CD4-positive, alpha-beta T cell treated with Interleukin-21 for 1 hour (primary cell): ENCODE measurements at regions not wholly inside any gene's neighbourhood (a gene's known extent, or its start where the extent isn't known, plus 50 kb on each side); places are given as distances from the start of the nearest gene placed in this dataset.
"Not testable (repeated sequence)": the region's sequence is repeated elsewhere in the genome, so short reads cannot be mapped to it uniquely, and the experiment has no call there.

Source experiments
- DNase-seq: peaks from one replicate; pipeline ENCODE4 v3.0.0-alpha.2; 2020

DNA sequence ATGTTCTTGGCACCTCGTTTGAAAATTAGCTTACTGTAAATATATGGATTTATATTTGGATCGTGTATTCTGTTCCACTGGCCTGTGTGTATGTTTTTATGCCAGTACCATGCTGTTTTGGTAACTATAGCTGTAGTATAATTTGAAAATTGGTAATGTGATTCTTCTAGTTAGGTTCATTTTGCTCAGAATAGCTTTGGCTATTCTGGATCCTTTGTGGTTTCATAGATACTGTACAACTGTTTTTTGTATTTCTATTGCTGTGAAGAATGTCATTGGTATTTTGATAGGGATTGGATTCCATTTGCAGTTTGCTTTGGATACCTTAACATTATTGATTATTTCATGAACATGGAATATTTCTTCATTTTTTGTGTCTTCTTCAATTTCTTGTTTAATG lies 490.2 kb downstream of the BRINP3 start:
- no peak for DNase-seq

DNA sequence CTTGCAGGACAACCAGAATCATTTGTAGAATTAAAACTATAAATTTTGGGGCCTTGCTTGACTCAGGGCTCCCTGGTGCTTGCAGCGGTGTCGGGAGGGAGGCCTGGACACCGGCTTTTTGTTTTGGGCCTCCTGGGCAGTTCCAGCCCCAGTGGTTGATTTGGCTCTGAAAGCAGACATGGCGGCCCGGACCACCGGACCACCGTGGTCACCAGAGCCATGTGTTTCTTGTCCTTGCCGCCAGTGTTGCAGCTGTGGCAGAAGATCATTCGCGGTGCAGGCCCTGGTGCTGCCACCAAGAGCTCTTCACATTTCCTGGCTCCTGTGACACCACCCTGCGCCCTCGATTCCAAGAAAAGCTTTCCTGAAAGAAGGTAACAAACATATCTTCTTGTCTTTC lies 484.8 kb downstream of the BRINP3 start:
- no peak for DNase-seq

DNA sequence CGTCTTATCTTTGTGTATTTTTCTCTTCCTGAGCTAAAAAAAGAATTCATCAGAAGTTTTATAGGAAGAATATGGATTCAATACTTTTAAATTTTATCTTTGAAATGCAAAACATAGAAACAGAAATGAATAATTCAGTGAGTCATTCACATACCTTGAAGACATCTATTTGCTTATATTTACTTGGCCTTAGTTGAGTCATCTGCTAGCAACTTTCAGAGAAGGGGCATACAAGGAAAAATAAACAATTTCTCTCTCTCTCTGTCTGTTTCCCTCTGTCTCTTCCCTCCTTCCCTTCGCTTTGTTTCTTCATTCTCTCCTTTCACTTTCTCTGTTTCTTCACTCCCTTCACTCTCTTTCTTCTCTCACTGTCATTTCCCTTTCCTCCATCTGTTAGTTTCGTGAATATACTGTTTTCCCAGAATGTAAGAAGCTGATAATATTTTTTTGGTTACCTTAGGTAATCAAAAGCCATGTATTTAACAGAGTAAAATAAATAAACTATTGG lies 477.2 kb downstream of the BRINP3 start:
- no peak for DNase-seq

DNA sequence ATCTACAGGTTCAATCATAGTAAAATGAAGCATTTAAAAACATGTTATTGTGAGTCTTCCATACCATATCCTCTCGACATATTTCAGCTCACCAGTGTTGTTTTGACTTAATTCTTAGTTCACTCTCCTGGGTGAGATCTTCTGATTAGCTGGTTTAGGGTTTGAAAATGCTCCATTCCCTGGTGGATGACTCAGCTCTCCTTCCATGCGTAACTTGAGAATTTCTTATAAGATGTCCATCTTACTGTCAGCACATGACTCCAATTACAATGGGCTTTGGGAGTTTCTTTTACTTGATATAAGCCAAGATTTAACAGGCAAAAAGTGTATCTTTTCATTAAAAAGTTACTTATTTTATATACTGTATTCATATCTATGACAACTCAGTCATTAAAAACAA lies 476.5 kb downstream of the BRINP3 start:
- no peak for DNase-seq

DNA sequence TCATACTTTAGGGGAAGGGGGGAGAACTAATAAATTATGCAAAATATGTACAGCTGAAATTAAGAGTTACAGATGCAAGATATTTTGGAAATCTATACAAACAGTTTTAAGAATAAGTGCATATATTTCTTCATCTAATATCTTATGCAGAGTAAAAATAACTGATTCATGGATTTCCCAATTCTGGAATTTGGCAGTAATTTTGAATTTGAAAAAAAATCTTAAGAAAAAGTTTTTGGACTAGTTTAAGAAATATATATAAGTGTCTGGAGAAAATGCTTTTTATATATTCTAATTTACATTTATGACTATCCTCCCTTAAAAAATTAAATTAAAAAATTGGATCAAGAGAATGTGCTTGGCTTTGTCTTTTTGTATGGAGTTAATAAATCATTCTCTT lies 474.3 kb downstream of the BRINP3 start:
- no peak for DNase-seq

DNA sequence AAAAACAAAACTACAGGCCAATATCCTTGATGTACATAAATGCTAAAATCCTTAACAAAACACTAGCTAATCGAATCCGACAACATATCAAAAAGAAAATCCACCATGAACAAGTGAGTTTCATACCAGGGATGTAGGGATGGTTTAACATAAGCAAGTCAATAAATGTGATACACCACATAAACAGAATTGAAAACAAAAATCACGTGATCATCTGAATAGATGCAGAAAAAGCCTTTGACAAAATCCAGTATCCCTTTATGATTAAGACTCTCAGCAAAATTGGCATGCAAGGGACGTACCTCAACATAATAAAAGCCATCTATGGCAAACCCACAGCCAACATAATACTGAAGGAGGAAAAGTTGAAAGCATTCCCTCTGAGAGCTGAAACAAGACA lies 466.1 kb downstream of the BRINP3 start:
- no peak for DNase-seq

DNA sequence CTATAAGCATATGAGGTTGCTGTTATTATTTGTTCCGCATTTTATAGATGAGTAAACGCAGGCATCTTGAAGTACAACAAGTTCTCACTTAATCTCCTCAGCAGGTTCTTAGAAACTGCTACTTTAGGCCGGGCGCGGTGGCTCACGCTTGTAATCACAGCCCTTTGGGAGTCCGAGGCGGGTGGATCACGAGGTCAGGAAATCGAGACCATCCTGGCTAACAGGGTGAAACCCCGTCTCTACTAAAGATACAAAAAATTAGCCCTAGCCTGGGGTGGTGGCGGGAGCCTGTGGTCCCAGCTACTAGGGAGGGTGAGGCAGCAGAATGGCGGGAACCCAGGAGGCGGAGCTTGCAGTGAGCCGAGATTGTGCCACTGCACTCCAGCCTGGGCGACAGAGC lies 458.5 kb downstream of the BRINP3 start:
- DNase-seq, result not testable (repeated sequence)

DNA sequence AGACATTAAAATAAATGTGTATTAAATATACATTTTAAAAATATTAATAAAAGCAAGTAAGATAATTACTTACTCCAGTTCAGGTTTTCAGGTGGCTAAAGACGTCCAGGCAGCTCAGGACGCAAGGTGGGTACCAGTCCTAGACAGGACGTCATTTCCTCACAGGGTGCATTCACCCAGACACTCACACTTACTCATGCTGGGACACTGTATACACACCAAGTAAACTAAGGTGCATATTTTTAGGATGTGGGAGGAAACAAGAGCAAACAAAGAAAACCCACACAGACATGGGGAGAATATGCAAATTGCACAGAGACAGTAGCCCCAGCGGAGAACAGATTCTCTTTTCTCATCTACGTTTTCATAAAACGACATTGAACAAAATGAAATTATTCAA lies 457.9 kb downstream of the BRINP3 start:
- DNase-seq, result no peak

DNA sequence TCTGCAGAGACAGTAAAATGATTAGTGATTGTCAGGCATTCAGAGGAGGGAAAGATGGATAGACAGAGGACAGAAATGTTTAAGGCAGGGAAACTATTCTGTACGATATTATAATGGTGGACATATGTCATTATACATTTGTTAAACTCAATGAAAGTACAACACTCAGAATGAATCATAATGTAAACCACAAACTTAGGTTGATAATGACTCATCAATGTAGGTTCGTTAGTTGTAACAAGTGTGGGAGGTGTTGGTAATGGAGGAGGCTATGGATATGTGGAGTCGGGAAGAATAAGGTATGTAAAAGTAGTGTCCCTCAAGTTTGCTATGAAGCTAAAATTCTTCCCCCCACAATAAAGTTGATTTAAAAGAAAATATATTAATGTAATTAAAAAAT lies 455.0 kb downstream of the BRINP3 start:
- DNase-seq, result no peak

DNA sequence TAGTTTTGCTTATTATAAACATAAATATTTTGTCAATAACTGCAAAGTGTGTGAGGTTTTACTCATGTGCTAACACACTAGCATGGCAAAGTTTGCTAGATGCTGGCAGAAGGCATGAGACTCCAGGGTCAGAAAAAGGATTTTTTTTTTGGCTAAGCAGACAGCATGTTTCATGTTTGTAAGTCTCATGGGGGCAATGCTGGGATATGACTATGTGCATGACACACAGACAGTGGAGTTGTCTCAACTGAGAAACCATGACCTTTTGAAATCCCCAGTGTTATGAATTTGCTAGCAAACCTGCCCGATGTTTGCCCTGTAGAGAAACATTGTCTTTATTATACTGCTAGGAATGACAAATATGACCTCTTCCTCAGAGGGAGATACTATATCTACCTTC lies 448.2 kb downstream of the BRINP3 start:
- DNase-seq, result no peak

DNA sequence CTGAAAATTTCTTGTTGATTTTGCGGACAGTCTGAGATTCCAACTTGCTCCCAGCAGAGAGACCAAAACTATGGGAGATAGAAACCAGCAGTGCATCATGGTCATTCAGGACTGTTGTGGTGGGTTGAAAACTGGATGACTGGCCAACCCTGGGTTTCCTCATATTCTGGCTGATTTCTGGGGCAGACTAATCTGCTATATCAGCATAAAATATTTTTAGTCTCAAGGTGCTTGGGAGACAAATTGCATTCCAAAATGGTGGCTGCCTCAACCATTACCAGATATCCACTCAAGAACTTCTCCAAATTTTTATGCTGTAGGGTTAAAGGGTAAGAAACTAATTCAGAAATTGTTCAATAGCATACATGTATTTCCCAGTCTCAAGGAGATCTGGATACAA lies 434.0 kb downstream of the BRINP3 start:
- no peak for DNase-seq

DNA sequence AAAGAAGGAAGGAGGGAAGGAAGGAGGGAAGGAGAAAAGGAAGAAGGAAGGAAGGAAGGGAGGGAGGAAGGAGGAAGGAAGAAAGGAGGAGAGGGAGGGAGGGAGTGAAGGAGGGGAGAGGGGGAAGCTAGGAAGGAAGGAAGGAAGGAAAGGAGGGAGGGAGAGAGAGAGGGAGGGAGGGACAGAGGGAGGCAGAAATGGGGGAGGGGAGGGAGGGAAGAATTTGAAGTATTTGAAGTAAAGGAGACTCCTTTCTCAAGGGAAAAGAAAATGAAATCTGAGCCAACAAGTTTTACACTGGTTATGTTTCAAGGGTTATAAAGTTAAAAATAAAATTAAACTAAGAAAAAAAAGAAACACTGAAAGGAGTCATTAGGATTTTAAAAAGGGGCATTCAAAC lies 431.4 kb downstream of the BRINP3 start:
- DNase-seq, result no peak
